Mesothelial cell of epicardium (in vitro differentiated cells): ENCODE measurements at regions not wholly inside any gene's neighbourhood (a gene's known extent, or its start where the extent isn't known, plus 50 kb on each side); places are given as distances from the start of the nearest gene placed in this dataset.

ENCODE experiments used
- DNase-seq, 2 experiments: peaks; one replicate each; pipeline ENCODE4 v3.0.0; 2021; ENCODE audit warnings: low spot score in 2 of 2; ENCODE audit not compliant: unreplicated experiment in 2 of 2
- H3K27ac Mint-ChIP-seq: 2 replicates; pipeline ENCODE4 v1.8.0; 2021; ENCODE audit warnings: mixed read lengths
- H3K27me3 Mint-ChIP-seq: 2 replicates; pipeline ENCODE4 v1.8.0; 2021; ENCODE audit warnings: low read depth, mixed read lengths
- H3K36me3 Mint-ChIP-seq: 2 replicates; pipeline ENCODE4 v1.8.0; 2021; ENCODE audit warnings: mixed read lengths
- H3K4me1 Mint-ChIP-seq: 2 replicates; pipeline ENCODE4 v1.8.0; 2021; ENCODE audit warnings: mixed read lengths
- H3K4me3 Mint-ChIP-seq: 2 replicates; pipeline ENCODE4 v1.8.0; 2021; ENCODE audit warnings: mild to moderate bottlenecking, moderate library complexity, mixed read lengths
- H3K9me3 Mint-ChIP-seq: 2 replicates; pipeline ENCODE4 v1.8.0; 2021; ENCODE audit warnings: mixed read lengths
- TF ChIP-seq, protein P1 (sequence below): fragments of 200-600 bp; sonication (generic); IDR thresholded peaks from one replicate; pipeline ENCODE4 v1.5.0; 2021; ENCODE audit warnings: antibody characterized with exemption; ENCODE audit not compliant: unreplicated experiment

DNA sequence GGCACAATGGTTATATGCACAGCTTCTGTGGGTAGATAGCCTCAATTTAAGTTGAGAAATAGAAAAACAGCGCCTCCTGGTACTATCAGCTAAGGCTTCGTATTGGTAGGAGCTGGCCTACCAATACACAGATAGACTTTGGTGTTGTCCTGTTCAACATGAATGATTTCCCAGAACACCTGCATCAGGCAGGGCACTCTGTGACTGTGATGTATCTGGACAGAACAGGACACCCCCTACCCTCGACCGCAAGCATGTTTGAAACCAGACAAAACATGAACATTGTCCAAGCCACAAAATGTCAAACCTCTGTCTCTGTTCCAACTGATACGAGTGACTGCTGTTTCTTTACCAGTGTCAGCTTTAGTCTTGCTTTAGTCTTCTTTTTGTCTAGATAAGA is 144.9 kb downstream of the HAPSTR1 start:
- Mint-ChIP-seq H3K4me1 (no peaks in the 10 kb centered on the region), H3K4me3 (no peak overlapping the region), H3K9me3 (peaks cover 4% of the 10 kb centered on the region), H3K27ac (no peak overlapping the region), H3K27me3 (peaks cover 13% of the 10 kb centered on the region), H3K36me3 (no peaks in the 10 kb centered on the region)
- TF ChIP-seq, protein P1, sequence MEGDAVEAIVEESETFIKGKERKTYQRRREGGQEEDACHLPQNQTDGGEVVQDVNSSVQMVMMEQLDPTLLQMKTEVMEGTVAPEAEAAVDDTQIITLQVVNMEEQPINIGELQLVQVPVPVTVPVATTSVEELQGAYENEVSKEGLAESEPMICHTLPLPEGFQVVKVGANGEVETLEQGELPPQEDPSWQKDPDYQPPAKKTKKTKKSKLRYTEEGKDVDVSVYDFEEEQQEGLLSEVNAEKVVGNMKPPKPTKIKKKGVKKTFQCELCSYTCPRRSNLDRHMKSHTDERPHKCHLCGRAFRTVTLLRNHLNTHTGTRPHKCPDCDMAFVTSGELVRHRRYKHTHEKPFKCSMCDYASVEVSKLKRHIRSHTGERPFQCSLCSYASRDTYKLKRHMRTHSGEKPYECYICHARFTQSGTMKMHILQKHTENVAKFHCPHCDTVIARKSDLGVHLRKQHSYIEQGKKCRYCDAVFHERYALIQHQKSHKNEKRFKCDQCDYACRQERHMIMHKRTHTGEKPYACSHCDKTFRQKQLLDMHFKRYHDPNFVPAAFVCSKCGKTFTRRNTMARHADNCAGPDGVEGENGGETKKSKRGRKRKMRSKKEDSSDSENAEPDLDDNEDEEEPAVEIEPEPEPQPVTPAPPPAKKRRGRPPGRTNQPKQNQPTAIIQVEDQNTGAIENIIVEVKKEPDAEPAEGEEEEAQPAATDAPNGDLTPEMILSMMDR, result no peak
- DNase-seq, result no peak

DNA sequence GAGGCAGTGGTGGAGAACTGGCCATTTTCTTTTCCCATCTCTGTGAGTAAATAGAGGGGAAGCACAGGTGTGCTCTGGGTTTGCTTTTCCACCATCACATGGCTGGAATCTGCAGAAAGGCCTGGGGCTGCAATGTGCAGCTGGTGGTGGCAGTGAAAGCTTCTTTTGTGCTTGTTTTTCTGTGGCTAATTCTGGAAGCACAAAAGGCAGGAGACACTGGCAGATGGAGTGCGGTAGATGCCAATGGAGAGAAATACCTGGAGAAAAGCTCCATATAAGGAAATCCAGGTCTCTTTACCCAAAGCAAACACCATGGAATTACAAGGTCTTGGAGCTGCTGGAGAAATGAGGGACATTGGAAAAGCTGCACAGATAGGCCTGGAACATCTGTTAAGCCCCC is 146.9 kb downstream of the HAPSTR1 start:
- no peak for DNase-seq
- Mint-ChIP-seq H3K9me3 (peaks cover 4% of the 10 kb centered on the region), H3K4me1 (no peaks in the 10 kb centered on the region), H3K27me3 (peaks cover 2% of the 10 kb centered on the region), H3K4me3 (no peak overlapping the region), H3K36me3 (no peaks in the 10 kb centered on the region), H3K27ac (no peak overlapping the region)
- TF ChIP-seq, protein P1, result no peak

DNA sequence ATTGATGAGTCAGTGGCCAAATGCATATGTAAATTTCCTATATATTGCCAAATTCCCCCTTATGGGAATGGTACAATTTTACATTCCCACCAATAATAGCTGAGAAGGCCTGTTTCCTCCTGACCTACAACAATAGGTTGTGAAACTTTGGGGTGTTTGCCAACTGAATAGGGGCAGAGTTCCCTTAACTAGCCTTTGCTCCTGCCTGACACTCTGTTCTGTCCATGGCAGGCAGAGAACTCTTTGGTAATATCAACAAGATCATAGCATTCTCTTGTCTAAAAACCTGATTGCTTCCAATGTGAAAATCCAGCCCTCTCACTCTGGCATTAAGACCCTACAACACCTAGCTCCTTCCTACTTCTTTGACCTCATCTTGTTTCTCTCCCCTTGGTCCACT is 149.7 kb downstream of the HAPSTR1 start:
- Mint-ChIP-seq H3K27me3 (no peaks in the 10 kb centered on the region), H3K36me3 (no peaks in the 10 kb centered on the region), H3K4me1 (no peaks in the 10 kb centered on the region)

DNA sequence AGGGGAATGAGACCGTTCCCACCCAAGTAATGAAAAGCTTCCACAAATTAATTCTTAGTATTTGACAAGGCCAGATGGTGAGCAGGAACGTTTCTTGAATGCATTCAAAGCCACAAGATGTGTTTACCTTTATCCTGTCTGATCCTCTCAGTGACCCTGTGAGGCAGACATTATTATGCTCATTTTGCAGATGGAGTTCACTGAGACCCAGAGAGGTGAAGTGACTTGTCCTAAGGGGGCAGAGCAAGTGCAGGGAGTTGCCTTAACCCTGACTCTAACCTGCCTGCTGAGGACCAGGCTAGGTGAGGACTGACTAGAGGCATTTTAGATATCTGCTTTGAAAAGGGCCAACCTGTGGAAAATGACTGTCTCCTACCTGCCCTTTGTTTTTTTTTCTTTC is 156.7 kb downstream of the HAPSTR1 start:
- no peaks in the 10 kb centered on the region for H3K9me3 Mint-ChIP-seq
- TF ChIP-seq, protein P1, result no peak
- no peaks in the 10 kb centered on the region for H3K4me1 Mint-ChIP-seq
- H3K4me3 Mint-ChIP-seq, result no peak overlapping the region
- H3K36me3 Mint-ChIP-seq, result no peaks in the 10 kb centered on the region
- H3K27ac Mint-ChIP-seq, result no peak overlapping the region
- DNase-seq, result no peak
- peaks cover 3% of the 10 kb centered on the region for H3K27me3 Mint-ChIP-seq

More for the DNA sequence above, 149.7 kb downstream of the HAPSTR1 start:
- Mint-ChIP-seq H3K9me3 (peaks cover 4% of the 10 kb centered on the region), H3K4me3 (no peak overlapping the region), H3K27ac (no peak overlapping the region)
- DNase-seq, result no peak
- TF ChIP-seq, protein P1, result no peak

DNA sequence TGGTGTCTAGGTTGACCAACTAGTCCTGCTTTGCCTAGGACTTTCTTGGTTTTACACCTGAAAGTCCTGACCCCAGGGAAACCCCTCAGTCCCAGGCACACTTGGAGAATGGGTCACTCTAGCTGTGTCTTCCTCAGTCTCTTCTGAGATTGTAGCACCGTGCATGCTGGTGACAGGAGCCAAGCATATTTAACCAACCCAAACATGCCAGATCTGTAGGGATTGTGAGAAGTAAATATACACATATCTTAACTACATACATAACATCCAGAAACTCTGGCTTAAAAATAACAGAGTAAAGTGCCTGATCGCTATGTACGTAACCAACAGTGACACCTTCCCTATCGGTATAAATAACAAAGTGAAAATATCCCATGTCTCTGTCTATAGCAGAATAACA is 158.1 kb downstream of the HAPSTR1 start:
- Mint-ChIP-seq H3K9me3 (no peaks in the 10 kb centered on the region), H3K36me3 (no peaks in the 10 kb centered on the region), H3K27me3 (peaks cover 6% of the 10 kb centered on the region), H3K27ac (no peak overlapping the region), H3K4me1 (no peaks in the 10 kb centered on the region), H3K4me3 (no peak overlapping the region)
- DNase-seq, result no peak
- TF ChIP-seq, protein P1, result no peak

DNA sequence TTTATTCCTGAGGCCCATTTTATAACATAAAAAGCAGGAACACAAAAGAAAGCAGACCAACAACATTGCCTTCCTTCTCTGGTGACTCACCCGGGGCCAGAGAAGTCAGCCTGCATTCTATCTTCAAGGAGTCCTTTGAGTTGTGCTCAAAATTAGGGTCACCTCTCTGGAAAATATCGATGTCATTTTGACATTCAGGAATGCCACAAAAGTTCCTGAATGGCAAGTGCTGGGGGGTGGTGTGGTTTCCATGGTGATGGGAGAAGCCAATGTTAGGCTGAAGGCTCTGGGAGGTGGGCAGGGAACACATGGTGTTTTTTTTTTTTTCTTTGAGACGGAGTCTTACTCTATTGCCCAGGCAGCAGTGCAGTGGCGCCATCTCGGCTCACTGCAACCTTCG is 159.6 kb downstream of the HAPSTR1 start:
- TF ChIP-seq, protein P1, result no peak
- Mint-ChIP-seq H3K4me3 (no peak overlapping the region), H3K4me1 (peaks cover 9% of the 10 kb centered on the region), H3K36me3 (no peaks in the 10 kb centered on the region), H3K27me3 (peaks cover 6% of the 10 kb centered on the region), H3K9me3 (no peaks in the 10 kb centered on the region), H3K27ac (no peak overlapping the region)
- no peak for DNase-seq
